ENCODE measurements at regions not wholly inside any gene's neighbourhood (a gene's known extent, or its start where the extent isn't known, plus 50 kb on each side); places are given as distances from the start of the nearest gene placed in this dataset.

GRCh38 chr3:66581256-66581655 lies 80.4 kb upstream of the LRIG1 start:
- Histone ChIP-seq H3K4me3 (no peak overlapping the region), H3K27ac (no peak overlapping the region)
- DNase-seq (ENCODE audit: low spot score): no peak
- TF ChIP-seq CTCF (IDR thresholded peaks at IDR 0.05): no peak

- no peak overlapping the region for H3K27ac ChIP-seq
- no peak for DNase-seq (ENCODE audit: low spot score)
- H3K4me3 ChIP-seq: no peak overlapping the region
- no peak for TF ChIP-seq CTCF (IDR thresholded peaks at IDR 0.05)
Observed at GRCh38 chr3:66582721-66583423, 82.0 kb upstream of the LRIG1 start.

GRCh38 chr3:66583424-66584040 lies 82.7 kb upstream of the LRIG1 start:
- Histone ChIP-seq H3K27ac (no peak overlapping the region), H3K4me3 (no peak overlapping the region)
- no peak for TF ChIP-seq CTCF (IDR thresholded peaks at IDR 0.05)
- no peak for DNase-seq (ENCODE audit: low spot score)

GRCh38 chr3:66585520-66586095 lies 84.8 kb upstream of the LRIG1 start:
- DNase-seq (ENCODE audit: low spot score): no peak
- Histone ChIP-seq H3K27ac (no peak overlapping the region), H3K4me3 (no peak overlapping the region)
- no peak for TF ChIP-seq CTCF (IDR thresholded peaks at IDR 0.05)

- Histone ChIP-seq H3K27ac (no peak overlapping the region), H3K4me3 (no peak overlapping the region)
- DNase-seq (ENCODE audit: low spot score): no peak
- TF ChIP-seq CTCF (IDR thresholded peaks at IDR 0.05): no peak
Observed at GRCh38 chr3:66586853-66587252, 86.0 kb upstream of the LRIG1 start.

- Histone ChIP-seq H3K4me3 (no peak overlapping the region), H3K27ac (no peak overlapping the region)
- TF ChIP-seq CTCF (IDR thresholded peaks at IDR 0.05): no peak
- no peak for DNase-seq (ENCODE audit: low spot score)
Observed at GRCh38 chr3:66588340-66588847, 87.6 kb upstream of the LRIG1 start.
